WTC11 (cell line): ENCODE measurements at regions not wholly inside any gene's neighbourhood (a gene's known extent, or its start where the extent isn't known, plus 50 kb on each side); places are given as distances from the start of the nearest gene placed in this dataset.

ENCODE experiments used
- ATAC-seq: fragments of 200-7000 bp; cut with Tn5 transposase; 2 replicates; pipeline ENCODE4 v1.10.0; 2021; ENCODE audit warnings: mild to moderate bottlenecking, moderate library complexity
- CTCF ChIA-PET: fragments of 300-600 bp; sonication (Branson Sonifier 250); formaldehyde crosslinking; loops from one replicate; lab custom pipeline; 2021; ENCODE audit warnings: antibody characterized with exemption; lab: Charles Lee
- POLR2A ChIA-PET: fragments of 350-600 bp; sonication (Branson Sonifier 250); formaldehyde crosslinking; loops from one replicate; lab custom pipeline; 2021; ENCODE audit warnings: antibody characterized with exemption; lab: Charles Lee
- DNase-seq: peaks from one replicate; pipeline ENCODE4 v3.0.0; 2021; ENCODE audit warnings: low spot score
- H3K27ac Mint-ChIP-seq: 2 replicates; pipeline ENCODE4 v1.8.0; 2021; ENCODE audit warnings: mixed read lengths
- H3K27me3 Mint-ChIP-seq: 2 replicates; pipeline ENCODE4 v1.8.0; 2021; ENCODE audit warnings: low read depth, mild to moderate bottlenecking, moderate library complexity, mixed read lengths
- H3K36me3 Mint-ChIP-seq: 2 replicates; pipeline ENCODE4 v1.8.0; 2021; ENCODE audit warnings: mixed read lengths
- H3K4me1 Mint-ChIP-seq: 2 replicates; pipeline ENCODE4 v1.8.0; 2022; ENCODE audit warnings: mixed read lengths
- H3K4me3 Mint-ChIP-seq: 2 replicates; pipeline ENCODE4 v1.8.0; 2021; ENCODE audit warnings: mild to moderate bottlenecking, moderate library complexity, mixed read lengths
- H3K9me3 Mint-ChIP-seq: 2 replicates; pipeline ENCODE4 v1.8.0; 2021; ENCODE audit warnings: mixed read lengths
- CREB1 ChIP-seq: sonication (generic); formaldehyde crosslinking; IDR thresholded peaks from 2 replicates; pipeline ENCODE4 v1.8.0; 2023; ENCODE audit warnings: mild to moderate bottlenecking, missing genetic modification reagents
- ELF4 ChIP-seq: sonication (generic); formaldehyde crosslinking; IDR thresholded peaks from 2 replicates; pipeline ENCODE4 v1.8.1; 2022; ENCODE audit warnings: low read depth, mild to moderate bottlenecking, moderate library complexity, missing genetic modification reagents
- EMX1 ChIP-seq: fragments of 250-450 bp; sonication (Bioruptor Pico); IDR thresholded peaks from 2 replicates; pipeline ENCODE4 v1.8.0; 2021; ENCODE audit warnings: mild to moderate bottlenecking
- ESRRA ChIP-seq: sonication (generic); formaldehyde crosslinking; IDR thresholded peaks from 2 replicates; pipeline ENCODE4 v1.8.1; 2022; ENCODE audit warnings: mild to moderate bottlenecking, missing genetic modification reagents, borderline replicate concordance
- FOXP1 ChIP-seq: sonication (generic); formaldehyde crosslinking; IDR thresholded peaks from 2 replicates; pipeline ENCODE4 v1.8.0; 2022; ENCODE audit warnings: missing genetic modification reagents, mild to moderate bottlenecking, moderate library complexity, borderline replicate concordance
- GRHL2 ChIP-seq: fragments of 250-450 bp; sonication (Bioruptor Pico); IDR thresholded peaks from 2 replicates; pipeline ENCODE4 v1.8.0; 2022; ENCODE audit warnings: mild to moderate bottlenecking, moderate library complexity; ENCODE audit not compliant: insufficient replicate concordance, severe bottlenecking
- GTF2I ChIP-seq: fragments of 250-450 bp; sonication (Bioruptor Pico); conservative IDR thresholded peaks from 2 replicates; pipeline ENCODE4 v1.4.0; 2021; ENCODE audit warnings: mild to moderate bottlenecking
- MYBL2 ChIP-seq: sonication (generic); formaldehyde crosslinking; IDR thresholded peaks from 2 replicates; pipeline ENCODE4 v1.8.1; 2023; ENCODE audit warnings: mild to moderate bottlenecking, moderate library complexity, missing genetic modification reagents
- NFATC4 ChIP-seq: fragments of 250-450 bp; sonication (Bioruptor Pico); IDR thresholded peaks from 2 replicates; pipeline ENCODE4 v1.9.0; 2021; ENCODE audit warnings: mild to moderate bottlenecking
- NFE2L1 ChIP-seq: sonication (generic); formaldehyde crosslinking; IDR thresholded peaks from 2 replicates; pipeline ENCODE4 v1.8.1; 2023; ENCODE audit warnings: missing genetic modification reagents
- NFYB ChIP-seq: sonication (generic); formaldehyde crosslinking; conservative IDR thresholded peaks from 2 replicates; pipeline ENCODE4 v1.8.0; 2022; ENCODE audit warnings: low read depth, missing genetic modification reagents
- NR1H2 ChIP-seq: sonication (generic); formaldehyde crosslinking; IDR thresholded peaks from 2 replicates; pipeline ENCODE4 v1.9.0; 2021; ENCODE audit warnings: mild to moderate bottlenecking, moderate library complexity, missing genetic modification reagents
- NR3C1 ChIP-seq: sonication (generic); formaldehyde crosslinking; conservative IDR thresholded peaks from 2 replicates; pipeline ENCODE4 v1.8.1; 2023; ENCODE audit warnings: low read depth, mild to moderate bottlenecking, missing genetic modification reagents
- RORB ChIP-seq: fragments of 250-450 bp; sonication (Bioruptor Pico); IDR thresholded peaks from 2 replicates; pipeline ENCODE4 v1.9.0; 2021; ENCODE audit warnings: mild to moderate bottlenecking
- TCF7 ChIP-seq: sonication (generic); formaldehyde crosslinking; IDR thresholded peaks from 2 replicates; pipeline ENCODE4 v1.8.0; 2022; ENCODE audit warnings: mild to moderate bottlenecking, low read depth, missing genetic modification reagents, moderate library complexity
- ZBTB21 ChIP-seq: sonication (generic); formaldehyde crosslinking; IDR thresholded peaks from 2 replicates; pipeline ENCODE4 v1.8.1; 2023; ENCODE audit warnings: mild to moderate bottlenecking, missing genetic modification reagents, borderline replicate concordance
- ZNF232 ChIP-seq: sonication (generic); formaldehyde crosslinking; IDR thresholded peaks from 2 replicates; pipeline ENCODE4 v1.8.0; 2022; ENCODE audit warnings: mild to moderate bottlenecking, missing genetic modification reagents
- ZNF416 ChIP-seq: fragments of 250-450 bp; sonication (Bioruptor Pico); IDR thresholded peaks from 2 replicates; pipeline ENCODE4 v1.9.0; 2021; ENCODE audit warnings: mild to moderate bottlenecking, inconsistent platforms
- TF ChIP-seq, protein P1 (sequence below): sonication (generic); formaldehyde crosslinking; IDR thresholded peaks from 2 replicates; pipeline ENCODE4 v1.8.0; 2022; ENCODE audit warnings: mild to moderate bottlenecking, missing genetic modification reagents
- TF ChIP-seq, protein P2 (sequence below): sonication (generic); formaldehyde crosslinking; IDR thresholded peaks from 2 replicates; pipeline ENCODE4 v1.8.1; 2023; ENCODE audit warnings: mild to moderate bottlenecking, moderate library complexity, missing genetic modification reagents
- TF ChIP-seq, protein P3 (sequence below): fragments of 200-600 bp; IDR thresholded peaks from 2 replicates; pipeline ENCODE4 v1.8.0; 2022; ENCODE audit warnings: antibody characterized with exemption
- TF ChIP-seq, protein P4 (sequence below): sonication (generic); formaldehyde crosslinking; IDR thresholded peaks from 2 replicates; pipeline ENCODE4 v1.8.0; 2022; ENCODE audit warnings: mild to moderate bottlenecking, missing genetic modification reagents
- TF ChIP-seq, protein P5 (sequence below): fragments of 250-450 bp; sonication (Bioruptor Pico); IDR thresholded peaks from 2 replicates; pipeline ENCODE4 v1.9.0; 2021; ENCODE audit warnings: moderate library complexity, mild to moderate bottlenecking, inconsistent platforms, borderline replicate concordance
- TF ChIP-seq, protein P6 (sequence below): fragments of 250-450 bp; sonication (Bioruptor Pico); IDR thresholded peaks from 2 replicates; pipeline ENCODE4 v1.9.0; 2021; ENCODE audit warnings: mild to moderate bottlenecking, borderline replicate concordance
- TF ChIP-seq, protein P7 (sequence below): sonication (generic); formaldehyde crosslinking; IDR thresholded peaks from 2 replicates; pipeline ENCODE4 v1.8.0; 2022; ENCODE audit warnings: missing genetic modification reagents

DNA sequence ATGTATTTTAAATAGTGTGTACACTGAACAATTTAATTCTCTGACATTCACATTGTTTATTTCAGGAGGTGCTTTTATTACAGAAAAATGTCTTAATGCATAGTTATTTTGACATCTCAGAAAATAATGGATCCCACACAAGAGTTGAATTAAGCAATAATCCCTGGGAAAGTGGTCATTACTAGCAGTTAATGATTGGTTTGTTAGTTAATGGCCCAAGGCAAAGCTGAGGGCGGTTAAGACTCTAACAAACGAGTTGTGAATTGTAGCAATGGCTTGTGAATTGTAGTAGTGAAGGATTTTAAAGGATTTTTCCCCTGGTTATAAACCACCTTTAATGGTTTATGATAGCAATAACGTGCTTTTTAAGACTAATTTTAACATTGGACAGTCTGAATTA, 1316.0 kb upstream of the GJE1 start:
- TF ChIP-seq, protein P1, sequence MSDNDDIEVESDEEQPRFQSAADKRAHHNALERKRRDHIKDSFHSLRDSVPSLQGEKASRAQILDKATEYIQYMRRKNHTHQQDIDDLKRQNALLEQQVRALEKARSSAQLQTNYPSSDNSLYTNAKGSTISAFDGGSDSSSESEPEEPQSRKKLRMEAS (CRISPR knock-in tag), result no peak
- TF ChIP-seq ELF4 (CRISPR knock-in tag) (no peak), ZNF416 (no peak), NFE2L1 (no peak), NFATC4 (CRISPR knock-in tag) (no peak), NR1H2 (no peak), RORB (CRISPR knock-in tag) (no peak), NR3C1 (CRISPR knock-in tag) (no peak), FOXP1 (CRISPR knock-in tag) (no peak), NFYB (CRISPR knock-in tag) (no peak), CREB1 (no peak)
- TF ChIP-seq, protein P2, sequence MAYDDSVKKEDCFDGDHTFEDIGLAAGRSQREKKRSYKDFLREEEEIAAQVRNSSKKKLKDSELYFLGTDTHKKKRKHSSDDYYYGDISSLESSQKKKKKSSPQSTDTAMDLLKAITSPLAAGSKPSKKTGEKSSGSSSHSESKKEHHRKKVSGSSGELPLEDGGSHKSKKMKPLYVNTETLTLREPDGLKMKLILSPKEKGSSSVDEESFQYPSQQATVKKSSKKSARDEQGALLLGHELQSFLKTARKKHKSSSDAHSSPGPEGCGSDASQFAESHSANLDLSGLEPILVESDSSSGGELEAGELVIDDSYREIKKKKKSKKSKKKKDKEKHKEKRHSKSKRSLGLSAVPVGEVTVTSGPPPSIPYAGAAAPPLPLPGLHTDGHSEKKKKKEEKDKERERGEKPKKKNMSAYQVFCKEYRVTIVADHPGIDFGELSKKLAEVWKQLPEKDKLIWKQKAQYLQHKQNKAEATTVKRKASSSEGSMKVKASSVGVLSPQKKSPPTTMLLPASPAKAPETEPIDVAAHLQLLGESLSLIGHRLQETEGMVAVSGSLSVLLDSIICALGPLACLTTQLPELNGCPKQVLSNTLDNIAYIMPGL (CRISPR knock-in tag), result no peak
- TF ChIP-seq, protein P3, sequence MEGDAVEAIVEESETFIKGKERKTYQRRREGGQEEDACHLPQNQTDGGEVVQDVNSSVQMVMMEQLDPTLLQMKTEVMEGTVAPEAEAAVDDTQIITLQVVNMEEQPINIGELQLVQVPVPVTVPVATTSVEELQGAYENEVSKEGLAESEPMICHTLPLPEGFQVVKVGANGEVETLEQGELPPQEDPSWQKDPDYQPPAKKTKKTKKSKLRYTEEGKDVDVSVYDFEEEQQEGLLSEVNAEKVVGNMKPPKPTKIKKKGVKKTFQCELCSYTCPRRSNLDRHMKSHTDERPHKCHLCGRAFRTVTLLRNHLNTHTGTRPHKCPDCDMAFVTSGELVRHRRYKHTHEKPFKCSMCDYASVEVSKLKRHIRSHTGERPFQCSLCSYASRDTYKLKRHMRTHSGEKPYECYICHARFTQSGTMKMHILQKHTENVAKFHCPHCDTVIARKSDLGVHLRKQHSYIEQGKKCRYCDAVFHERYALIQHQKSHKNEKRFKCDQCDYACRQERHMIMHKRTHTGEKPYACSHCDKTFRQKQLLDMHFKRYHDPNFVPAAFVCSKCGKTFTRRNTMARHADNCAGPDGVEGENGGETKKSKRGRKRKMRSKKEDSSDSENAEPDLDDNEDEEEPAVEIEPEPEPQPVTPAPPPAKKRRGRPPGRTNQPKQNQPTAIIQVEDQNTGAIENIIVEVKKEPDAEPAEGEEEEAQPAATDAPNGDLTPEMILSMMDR, result no peak
- H3K4me1 Mint-ChIP-seq, result no peaks in the 10 kb centered on the region
- peaks cover 3% of the 10 kb centered on the region; the same call in 1 of the 2 replicates for H3K36me3 Mint-ChIP-seq
- ChIA-PET CTCF (no interaction called here), POLR2A (no interaction called here)
- DNase-seq, result no peak
- no peak overlapping the region for H3K4me3 Mint-ChIP-seq
- no peak overlapping the region for H3K27ac Mint-ChIP-seq
- ATAC-seq, result no peak
- H3K27me3 Mint-ChIP-seq, result no peaks in the 10 kb centered on the region
- peaks cover 13% of the 10 kb centered on the region for H3K9me3 Mint-ChIP-seq

DNA sequence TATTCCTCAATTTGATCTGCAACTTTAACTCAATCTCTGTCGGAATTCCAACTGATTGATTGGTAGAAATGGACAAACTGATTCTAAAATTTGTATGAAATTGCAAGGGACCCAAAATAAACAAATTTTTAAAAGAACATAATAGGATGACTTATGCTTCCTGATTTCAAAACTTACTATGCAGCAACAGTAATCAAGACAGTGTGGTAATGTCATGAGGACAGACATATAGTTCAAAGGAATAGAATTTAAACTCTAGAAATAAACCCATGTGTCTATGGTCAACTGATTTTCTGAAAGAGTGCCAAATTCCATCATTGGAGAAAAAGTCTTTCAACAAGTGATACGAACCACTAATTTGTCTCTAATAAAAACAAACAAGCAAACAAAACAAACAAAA, 1320.1 kb upstream of the GJE1 start:
- H3K27ac Mint-ChIP-seq, result no peak overlapping the region
- ChIA-PET POLR2A (no interaction called here), CTCF (no interaction called here)
- no peak for ATAC-seq
- H3K36me3 Mint-ChIP-seq, result peaks cover 3% of the 10 kb centered on the region; the same call in 1 of the 2 replicates
- no peaks in the 10 kb centered on the region for H3K27me3 Mint-ChIP-seq
- H3K4me3 Mint-ChIP-seq, result no peak overlapping the region
- no peak for DNase-seq
- H3K4me1 Mint-ChIP-seq, result no peaks in the 10 kb centered on the region
- peaks cover 26% of the 10 kb centered on the region for H3K9me3 Mint-ChIP-seq
- TF ChIP-seq, protein P4, sequence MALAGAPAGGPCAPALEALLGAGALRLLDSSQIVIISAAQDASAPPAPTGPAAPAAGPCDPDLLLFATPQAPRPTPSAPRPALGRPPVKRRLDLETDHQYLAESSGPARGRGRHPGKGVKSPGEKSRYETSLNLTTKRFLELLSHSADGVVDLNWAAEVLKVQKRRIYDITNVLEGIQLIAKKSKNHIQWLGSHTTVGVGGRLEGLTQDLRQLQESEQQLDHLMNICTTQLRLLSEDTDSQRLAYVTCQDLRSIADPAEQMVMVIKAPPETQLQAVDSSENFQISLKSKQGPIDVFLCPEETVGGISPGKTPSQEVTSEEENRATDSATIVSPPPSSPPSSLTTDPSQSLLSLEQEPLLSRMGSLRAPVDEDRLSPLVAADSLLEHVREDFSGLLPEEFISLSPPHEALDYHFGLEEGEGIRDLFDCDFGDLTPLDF, result no peak
- TF ChIP-seq GTF2I (CRISPR knock-in tag) (no peak), ESRRA (CRISPR knock-in tag) (no peak), TCF7 (CRISPR knock-in tag) (no peak), ZBTB21 (CRISPR knock-in tag) (no peak), ZNF232 (CRISPR knock-in tag) (no peak), MYBL2 (CRISPR knock-in tag) (no peak), EMX1 (CRISPR knock-in tag) (no peak), GRHL2 (no peak)
- TF ChIP-seq, protein P5, sequence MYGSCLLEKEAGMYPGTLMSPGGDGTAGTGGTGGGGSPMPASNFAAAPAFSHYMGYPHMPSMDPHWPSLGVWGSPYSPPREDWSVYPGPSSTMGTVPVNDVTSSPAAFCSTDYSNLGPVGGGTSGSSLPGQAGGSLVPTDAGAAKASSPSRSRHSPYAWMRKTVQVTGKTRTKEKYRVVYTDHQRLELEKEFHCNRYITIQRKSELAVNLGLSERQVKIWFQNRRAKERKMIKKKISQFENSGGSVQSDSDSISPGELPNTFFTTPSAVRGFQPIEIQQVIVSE (CRISPR knock-in tag), result no peak
- TF ChIP-seq, protein P6, sequence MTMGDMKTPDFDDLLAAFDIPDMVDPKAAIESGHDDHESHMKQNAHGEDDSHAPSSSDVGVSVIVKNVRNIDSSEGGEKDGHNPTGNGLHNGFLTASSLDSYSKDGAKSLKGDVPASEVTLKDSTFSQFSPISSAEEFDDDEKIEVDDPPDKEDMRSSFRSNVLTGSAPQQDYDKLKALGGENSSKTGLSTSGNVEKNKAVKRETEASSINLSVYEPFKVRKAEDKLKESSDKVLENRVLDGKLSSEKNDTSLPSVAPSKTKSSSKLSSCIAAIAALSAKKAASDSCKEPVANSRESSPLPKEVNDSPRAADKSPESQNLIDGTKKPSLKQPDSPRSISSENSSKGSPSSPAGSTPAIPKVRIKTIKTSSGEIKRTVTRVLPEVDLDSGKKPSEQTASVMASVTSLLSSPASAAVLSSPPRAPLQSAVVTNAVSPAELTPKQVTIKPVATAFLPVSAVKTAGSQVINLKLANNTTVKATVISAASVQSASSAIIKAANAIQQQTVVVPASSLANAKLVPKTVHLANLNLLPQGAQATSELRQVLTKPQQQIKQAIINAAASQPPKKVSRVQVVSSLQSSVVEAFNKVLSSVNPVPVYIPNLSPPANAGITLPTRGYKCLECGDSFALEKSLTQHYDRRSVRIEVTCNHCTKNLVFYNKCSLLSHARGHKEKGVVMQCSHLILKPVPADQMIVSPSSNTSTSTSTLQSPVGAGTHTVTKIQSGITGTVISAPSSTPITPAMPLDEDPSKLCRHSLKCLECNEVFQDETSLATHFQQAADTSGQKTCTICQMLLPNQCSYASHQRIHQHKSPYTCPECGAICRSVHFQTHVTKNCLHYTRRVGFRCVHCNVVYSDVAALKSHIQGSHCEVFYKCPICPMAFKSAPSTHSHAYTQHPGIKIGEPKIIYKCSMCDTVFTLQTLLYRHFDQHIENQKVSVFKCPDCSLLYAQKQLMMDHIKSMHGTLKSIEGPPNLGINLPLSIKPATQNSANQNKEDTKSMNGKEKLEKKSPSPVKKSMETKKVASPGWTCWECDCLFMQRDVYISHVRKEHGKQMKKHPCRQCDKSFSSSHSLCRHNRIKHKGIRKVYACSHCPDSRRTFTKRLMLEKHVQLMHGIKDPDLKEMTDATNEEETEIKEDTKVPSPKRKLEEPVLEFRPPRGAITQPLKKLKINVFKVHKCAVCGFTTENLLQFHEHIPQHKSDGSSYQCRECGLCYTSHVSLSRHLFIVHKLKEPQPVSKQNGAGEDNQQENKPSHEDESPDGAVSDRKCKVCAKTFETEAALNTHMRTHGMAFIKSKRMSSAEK, result no peak
- TF ChIP-seq, protein P7, sequence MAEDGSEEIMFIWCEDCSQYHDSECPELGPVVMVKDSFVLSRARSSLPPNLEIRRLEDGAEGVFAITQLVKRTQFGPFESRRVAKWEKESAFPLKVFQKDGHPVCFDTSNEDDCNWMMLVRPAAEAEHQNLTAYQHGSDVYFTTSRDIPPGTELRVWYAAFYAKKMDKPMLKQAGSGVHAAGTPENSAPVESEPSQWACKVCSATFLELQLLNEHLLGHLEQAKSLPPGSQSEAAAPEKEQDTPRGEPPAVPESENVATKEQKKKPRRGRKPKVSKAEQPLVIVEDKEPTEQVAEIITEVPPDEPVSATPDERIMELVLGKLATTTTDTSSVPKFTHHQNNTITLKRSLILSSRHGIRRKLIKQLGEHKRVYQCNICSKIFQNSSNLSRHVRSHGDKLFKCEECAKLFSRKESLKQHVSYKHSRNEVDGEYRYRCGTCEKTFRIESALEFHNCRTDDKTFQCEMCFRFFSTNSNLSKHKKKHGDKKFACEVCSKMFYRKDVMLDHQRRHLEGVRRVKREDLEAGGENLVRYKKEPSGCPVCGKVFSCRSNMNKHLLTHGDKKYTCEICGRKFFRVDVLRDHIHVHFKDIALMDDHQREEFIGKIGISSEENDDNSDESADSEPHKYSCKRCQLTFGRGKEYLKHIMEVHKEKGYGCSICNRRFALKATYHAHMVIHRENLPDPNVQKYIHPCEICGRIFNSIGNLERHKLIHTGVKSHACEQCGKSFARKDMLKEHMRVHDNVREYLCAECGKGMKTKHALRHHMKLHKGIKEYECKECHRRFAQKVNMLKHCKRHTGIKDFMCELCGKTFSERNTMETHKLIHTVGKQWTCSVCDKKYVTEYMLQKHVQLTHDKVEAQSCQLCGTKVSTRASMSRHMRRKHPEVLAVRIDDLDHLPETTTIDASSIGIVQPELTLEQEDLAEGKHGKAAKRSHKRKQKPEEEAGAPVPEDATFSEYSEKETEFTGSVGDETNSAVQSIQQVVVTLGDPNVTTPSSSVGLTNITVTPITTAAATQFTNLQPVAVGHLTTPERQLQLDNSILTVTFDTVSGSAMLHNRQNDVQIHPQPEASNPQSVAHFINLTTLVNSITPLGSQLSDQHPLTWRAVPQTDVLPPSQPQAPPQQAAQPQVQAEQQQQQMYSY (CRISPR knock-in tag), result no peak
